Daoy (cell line): ENCODE measurements at regions not wholly inside any gene's neighbourhood (a gene's known extent, or its start where the extent isn't known, plus 50 kb on each side); places are given as distances from the start of the nearest gene placed in this dataset.

Experiments used
- DNase-seq: peaks from one replicate; pipeline ENCODE4 v3.0.0-alpha.2; 2015; ENCODE audit warnings: low read depth

DNA sequence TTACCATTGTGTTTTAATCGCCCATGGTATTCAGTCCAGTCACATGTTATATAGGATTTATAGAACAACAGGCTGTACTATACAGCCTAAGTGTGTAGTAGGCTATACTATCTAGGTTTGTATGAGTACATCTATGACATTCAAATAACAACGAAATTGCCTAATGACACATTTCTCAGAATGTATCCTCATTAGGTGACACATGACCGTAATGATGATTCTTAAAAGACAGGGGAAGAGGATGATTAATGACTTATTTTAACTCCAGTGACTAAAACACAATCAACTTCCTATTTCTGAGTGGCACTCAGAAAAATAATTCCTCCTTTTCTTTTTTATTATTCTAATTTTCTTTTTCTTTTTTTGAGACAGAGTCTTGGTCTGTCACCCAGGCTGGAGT lies 63.0 kb upstream of the ACSL3 start:
- no peak for DNase-seq

DNA sequence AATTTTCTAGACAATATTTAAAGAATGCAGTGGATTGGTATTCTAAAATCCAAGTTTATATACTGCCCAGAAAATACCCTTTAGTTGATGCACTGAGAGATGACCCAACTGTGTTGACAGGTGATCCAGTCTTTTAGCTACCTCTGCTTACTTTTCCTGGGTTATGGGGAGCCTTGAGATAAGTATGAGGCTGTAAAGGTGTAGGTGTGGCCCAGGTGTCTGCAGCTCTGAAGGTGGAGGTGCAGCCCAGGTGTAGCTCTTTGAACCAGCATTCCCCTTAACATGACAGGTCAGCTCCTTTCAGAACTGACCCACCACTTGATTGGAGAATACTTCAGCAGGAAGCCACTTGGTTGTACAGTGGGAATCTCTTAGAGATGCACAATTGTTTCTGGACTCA lies 62.3 kb upstream of the ACSL3 start:
- DNase-seq: no peak

DNA sequence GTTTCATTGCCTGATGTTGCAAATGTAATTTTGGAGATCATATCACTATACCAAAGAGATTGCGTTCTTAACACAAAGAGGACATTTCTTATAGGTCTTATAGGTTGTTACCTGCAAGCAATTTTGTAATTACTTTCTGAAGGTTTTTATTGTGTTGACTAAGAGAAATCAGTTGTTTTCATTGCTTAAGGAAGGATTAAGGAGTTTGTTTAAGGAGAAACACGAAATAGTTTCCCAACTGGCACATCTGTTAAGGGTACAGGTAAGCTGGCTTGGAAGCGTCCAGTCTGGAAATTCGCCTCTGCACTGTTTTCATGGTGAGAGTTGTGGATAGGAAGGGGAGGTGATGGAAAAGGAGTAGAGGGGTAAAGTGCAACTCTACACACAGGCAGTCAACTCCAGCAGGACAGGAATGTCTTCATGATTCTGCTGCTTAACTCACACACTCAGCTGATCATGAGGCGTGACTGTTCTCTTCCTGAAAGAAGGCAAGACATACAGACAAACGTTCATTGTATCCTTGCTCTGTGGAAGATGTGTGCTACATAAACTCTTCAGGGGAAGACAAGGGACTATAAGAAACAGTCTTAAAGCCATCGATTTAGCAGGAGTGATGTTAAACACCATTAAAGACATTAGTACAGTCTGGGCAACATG lies 61.4 kb upstream of the ACSL3 start:
- DNase-seq: no peak

DNA sequence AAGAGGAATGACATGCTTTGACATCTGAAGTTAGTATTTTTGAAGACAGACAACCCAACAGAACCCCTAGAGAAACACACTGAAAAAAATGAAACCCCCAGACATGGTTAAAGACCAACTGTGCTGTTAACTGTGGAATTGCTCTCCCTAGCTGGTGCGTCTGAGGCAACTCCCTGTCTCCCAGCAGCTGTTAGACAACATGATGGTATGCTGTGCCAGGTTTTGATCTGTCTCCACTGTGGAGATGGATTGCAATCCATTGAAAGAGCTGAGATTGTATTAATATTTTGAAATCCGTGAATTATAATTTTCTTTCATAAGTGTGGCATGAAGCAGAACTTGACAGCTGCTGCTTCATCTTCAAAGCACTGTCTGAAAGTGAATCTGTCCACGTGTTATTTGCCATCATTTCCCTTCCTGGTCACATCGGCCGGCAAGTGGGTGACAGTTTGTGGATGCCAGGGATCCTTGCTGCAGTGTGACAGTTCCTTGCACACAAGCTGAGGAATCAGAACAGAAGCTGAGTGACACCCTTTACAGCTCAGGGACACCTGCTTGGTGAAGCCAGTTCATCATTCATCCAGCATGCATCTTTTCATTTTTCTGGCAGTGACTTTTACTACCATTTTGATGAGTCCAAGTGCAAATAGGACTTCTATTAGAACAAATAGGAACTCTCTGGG lies 58.2 kb upstream of the ACSL3 start:
- no peak for DNase-seq

- DNase-seq: no peak
These were observed 56.5 kb upstream of the ACSL3 start for GRCh38 chr2:222804351-222804750.

- DNase-seq: no peak
These were observed 55.1 kb upstream of the ACSL3 start for GRCh38 chr2:222805591-222806304.

DNA sequence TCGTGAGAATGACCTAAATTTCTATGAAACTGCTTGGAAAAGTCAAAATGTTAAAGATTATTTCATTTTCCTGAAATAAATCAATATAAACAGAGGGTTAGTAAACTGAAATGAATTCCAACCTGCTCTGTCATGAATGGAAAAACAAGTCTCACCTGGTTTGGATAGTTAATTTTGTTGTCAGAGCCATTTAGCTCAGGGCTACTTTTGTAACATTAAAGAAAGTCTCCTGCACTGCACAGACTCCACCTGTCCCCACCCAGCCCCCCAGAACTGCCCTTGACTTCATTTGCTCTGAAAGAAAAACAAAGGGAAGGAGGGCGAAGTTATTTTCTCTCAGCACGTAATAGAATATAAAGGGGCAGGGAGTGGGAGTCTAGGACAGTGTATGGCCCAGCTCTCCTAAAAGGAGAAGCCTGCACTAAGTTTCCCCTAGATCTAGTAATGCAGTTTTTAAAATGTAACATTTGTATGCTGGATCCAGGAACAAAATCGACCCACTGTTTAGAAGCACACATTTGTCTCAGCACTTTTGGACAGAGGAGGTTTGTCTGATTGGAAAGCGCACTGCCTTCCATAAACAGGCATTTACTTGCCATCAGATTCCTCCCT lies 54.2 kb upstream of the ACSL3 start:
- DNase-seq: no peak

DNA sequence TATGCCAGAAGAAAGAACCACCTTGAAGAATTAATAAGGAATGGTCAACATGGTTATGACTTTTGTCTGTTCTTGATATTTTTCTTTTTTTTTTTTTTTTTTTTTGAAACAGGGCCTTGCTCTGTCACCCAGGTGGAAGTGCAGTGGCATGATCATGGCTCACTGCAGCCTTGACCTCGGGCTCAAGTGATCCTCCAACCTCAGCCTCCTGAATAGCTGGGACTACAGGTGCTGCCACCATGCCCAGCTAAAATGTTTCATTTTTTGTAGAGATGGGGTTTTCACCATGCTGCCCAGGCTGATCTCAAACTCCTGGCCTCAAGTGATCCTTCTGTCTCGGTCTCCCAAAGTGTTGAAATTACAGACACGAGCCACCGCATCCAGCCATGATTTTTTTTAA lies 53.4 kb upstream of the ACSL3 start:
- no peak for DNase-seq

DNA sequence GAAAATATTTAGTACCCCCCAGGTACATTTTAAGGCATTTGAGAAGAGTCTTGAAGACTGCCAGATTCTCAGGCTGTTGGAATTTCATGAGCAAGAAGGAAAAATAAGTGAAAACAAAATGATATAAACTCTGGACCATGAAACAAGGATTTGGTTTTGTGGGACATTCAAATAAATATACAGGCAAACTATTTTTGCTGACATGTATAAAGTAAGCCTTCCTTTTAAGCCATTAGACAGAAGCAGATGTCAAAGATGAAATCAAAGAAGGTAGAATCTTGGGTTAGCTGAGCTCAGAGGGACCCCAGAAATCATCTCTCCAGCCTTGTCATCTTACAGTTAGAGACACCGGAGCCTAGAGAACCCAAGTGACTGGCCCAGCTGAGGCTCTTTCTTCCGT lies 51.3 kb upstream of the ACSL3 start:
- DNase-seq: no peak

GRCh38 chr2:222810044-222810443 lies 50.8 kb upstream of the ACSL3 start:
- no peak for DNase-seq
